HepG2 (cell line): ENCODE measurements at regions not wholly inside any gene's neighbourhood (a gene's known extent, or its start where the extent isn't known, plus 50 kb on each side); places are given as distances from the start of the nearest gene placed in this dataset.

Experiments
- CBX1 ChIP-seq: IDR thresholded peaks from one replicate; pipeline ENCODE4 v1.6.1; 2016; ENCODE audit warnings: antibody characterized with exemption, low read depth
- CREM ChIP-seq, 2 experiments: sonication (generic) in 1 of 2; formaldehyde crosslinking in 1 of 2; IDR thresholded peaks; 2 replicates each; pipeline versions ENCODE4 v1.4.0 to v1.6.1; 2016 to 2020; ENCODE audit warnings: antibody characterized with exemption in 1 of 2, mild to moderate bottlenecking in 1 of 2, missing genetic modification reagents in 1 of 2
- EHMT2 ChIP-seq: fragments of 200-600 bp; sonication (generic); IDR thresholded peaks from 2 replicates; pipeline ENCODE4 v1.7.0; 2017; ENCODE audit warnings: antibody characterized with exemption, low read depth, low read length, borderline replicate concordance
- ETV5 ChIP-seq: IDR thresholded peaks from 2 replicates; pipeline ENCODE4 v1.6.1; 2018; ENCODE audit warnings: missing biosample characterization, missing genetic modification reagents, inconsistent platforms, borderline replicate concordance
- ISL2 ChIP-seq: sonication (generic); formaldehyde crosslinking; IDR thresholded peaks from 2 replicates; pipeline ENCODE4 v1.5.0; 2020; ENCODE audit warnings: missing genetic modification reagents
- NFYB ChIP-seq: sonication (generic); formaldehyde crosslinking; IDR thresholded peaks from 2 replicates; pipeline ENCODE4 v1.4.0; 2020; ENCODE audit warnings: missing genetic modification reagents
- REPIN1 ChIP-seq: sonication (generic); formaldehyde crosslinking; IDR thresholded peaks from 2 replicates; pipeline ENCODE4 v1.8.0; 2022; ENCODE audit warnings: missing genetic modification reagents, low read depth, mild to moderate bottlenecking, borderline replicate concordance
- RXRA ChIP-seq: sonication (generic); formaldehyde crosslinking; IDR thresholded peaks from 2 replicates; pipeline ENCODE4 v1.5.1; 2020; ENCODE audit warnings: missing genetic modification reagents
- SUZ12 ChIP-seq: fragments of 150-350 bp; IDR thresholded peaks from 2 replicates; pipeline ENCODE4 v1.6.1; 2014; ENCODE audit warnings: low read depth, low read length
- ZNF12 ChIP-seq: sonication (generic); formaldehyde crosslinking; IDR thresholded peaks from 2 replicates; pipeline ENCODE4 v1.5.0; 2020; ENCODE audit warnings: missing genetic modification reagents
- ZNF607 ChIP-seq: sonication (generic); formaldehyde crosslinking; IDR thresholded peaks from 2 replicates; pipeline ENCODE4 v1.5.1; 2020; ENCODE audit warnings: missing genetic modification reagents, mild to moderate bottlenecking, borderline replicate concordance
- ZNF781 ChIP-seq: sonication (generic); formaldehyde crosslinking; IDR thresholded peaks from 2 replicates; pipeline ENCODE4 v1.5.1; 2020; ENCODE audit warnings: borderline replicate concordance, mild to moderate bottlenecking, missing genetic modification reagents; ENCODE audit errors: not compliant biosample characterization
- TF ChIP-seq, protein P1 (sequence below), 2 experiments: fragments of 450-650 bp in 1 of 2; sonication (generic) in 1 of 2; formaldehyde crosslinking in 1 of 2; IDR thresholded peaks; 2 replicates each; pipeline versions ENCODE4 v1.6.1 to v1.8.0; 2016 to 2022; ENCODE audit warnings: antibody characterized with exemption in 1 of 2, mild to moderate bottlenecking in 1 of 2, missing genetic modification reagents in 1 of 2
- TF ChIP-seq, protein P2 (sequence below): sonication (generic); formaldehyde crosslinking; IDR thresholded peaks from 2 replicates; pipeline ENCODE4 v1.5.1; 2020; ENCODE audit warnings: missing genetic modification reagents, mild to moderate bottlenecking, borderline replicate concordance

DNA sequence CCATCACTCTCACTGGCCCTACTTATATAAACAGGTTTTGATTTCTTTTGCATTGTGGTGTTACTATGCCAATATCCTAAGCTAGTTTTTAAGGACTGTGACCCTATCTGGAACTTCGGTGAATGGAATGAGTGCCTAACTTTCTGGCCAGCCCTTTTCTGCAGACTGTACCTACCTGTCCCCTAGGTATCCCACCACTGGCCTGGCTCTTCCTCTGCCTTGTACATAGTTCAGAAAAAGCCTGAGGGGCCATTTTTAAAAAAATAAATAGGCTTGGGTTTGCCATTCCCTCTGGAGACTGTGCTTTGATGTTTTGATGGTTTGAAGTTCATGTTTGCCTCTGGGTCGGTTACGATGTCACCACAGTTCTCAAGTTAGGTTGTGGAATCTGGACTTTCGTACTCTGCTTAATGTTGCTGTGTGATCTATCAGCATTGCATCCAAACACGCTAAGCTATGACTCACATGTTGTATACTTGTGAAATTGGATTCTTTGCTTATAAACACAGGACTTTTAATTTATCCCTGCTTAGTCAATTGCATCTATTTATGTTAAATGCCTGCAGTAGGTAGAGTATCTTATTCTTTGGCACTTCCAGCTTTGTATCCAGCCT is 182.0 kb downstream of the ANKRD50 start (continued):
- TF ChIP-seq ZNF607 (CRISPR knock-in tag) (no peak; the same call in 1 of the 2 replicates), ZNF12 (CRISPR knock-in tag) (peak; percentile 74; the same call in 1 of the 2 replicates), ZNF781 (CRISPR knock-in tag) (peak; percentile 55), EHMT2 (peak; percentile 89), CBX1 (no peak), ISL2 (CRISPR knock-in tag) (peak; percentile 94), ETV5 (CRISPR knock-in tag) (peak; percentile 71; the same call in 1 of the 2 replicates), NFYB (CRISPR knock-in tag) (no peak), SUZ12 (no peak), REPIN1 (CRISPR knock-in tag) (peak; percentile 88; the same call in 1 of the 2 replicates), RXRA (CRISPR knock-in tag) (no peak; the same call in 1 of the 2 replicates), CREM (IDR thresholded peaks at IDR 0.05) (peak; percentile 93), CREM (CRISPR knock-in tag; IDR thresholded peaks at IDR 0.05) (no peak)
- TF ChIP-seq, protein P1, sequence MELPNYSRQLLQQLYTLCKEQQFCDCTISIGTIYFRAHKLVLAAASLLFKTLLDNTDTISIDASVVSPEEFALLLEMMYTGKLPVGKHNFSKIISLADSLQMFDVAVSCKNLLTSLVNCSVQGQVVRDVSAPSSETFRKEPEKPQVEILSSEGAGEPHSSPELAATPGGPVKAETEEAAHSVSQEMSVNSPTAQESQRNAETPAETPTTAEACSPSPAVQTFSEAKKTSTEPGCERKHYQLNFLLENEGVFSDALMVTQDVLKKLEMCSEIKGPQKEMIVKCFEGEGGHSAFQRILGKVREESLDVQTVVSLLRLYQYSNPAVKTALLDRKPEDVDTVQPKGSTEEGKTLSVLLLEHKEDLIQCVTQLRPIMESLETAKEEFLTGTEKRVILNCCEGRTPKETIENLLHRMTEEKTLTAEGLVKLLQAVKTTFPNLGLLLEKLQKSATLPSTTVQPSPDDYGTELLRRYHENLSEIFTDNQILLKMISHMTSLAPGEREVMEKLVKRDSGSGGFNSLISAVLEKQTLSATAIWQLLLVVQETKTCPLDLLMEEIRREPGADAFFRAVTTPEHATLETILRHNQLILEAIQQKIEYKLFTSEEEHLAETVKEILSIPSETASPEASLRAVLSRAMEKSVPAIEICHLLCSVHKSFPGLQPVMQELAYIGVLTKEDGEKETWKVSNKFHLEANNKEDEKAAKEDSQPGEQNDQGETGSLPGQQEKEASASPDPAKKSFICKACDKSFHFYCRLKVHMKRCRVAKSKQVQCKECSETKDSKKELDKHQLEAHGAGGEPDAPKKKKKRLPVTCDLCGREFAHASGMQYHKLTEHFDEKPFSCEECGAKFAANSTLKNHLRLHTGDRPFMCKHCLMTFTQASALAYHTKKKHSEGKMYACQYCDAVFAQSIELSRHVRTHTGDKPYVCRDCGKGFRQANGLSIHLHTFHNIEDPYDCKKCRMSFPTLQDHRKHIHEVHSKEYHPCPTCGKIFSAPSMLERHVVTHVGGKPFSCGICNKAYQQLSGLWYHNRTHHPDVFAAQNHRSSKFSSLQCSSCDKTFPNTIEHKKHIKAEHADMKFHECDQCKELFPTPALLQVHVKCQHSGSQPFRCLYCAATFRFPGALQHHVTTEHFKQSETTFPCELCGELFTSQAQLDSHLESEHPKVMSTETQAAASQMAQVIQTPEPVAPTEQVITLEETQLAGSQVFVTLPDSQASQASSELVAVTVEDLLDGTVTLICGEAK (IDR thresholded peaks at IDR 0.05) = no peak
- TF ChIP-seq, protein P1 (CRISPR knock-in tag; IDR thresholded peaks at IDR 0.05) = no peak; the same call in 1 of the 2 replicates
- TF ChIP-seq, protein P2, sequence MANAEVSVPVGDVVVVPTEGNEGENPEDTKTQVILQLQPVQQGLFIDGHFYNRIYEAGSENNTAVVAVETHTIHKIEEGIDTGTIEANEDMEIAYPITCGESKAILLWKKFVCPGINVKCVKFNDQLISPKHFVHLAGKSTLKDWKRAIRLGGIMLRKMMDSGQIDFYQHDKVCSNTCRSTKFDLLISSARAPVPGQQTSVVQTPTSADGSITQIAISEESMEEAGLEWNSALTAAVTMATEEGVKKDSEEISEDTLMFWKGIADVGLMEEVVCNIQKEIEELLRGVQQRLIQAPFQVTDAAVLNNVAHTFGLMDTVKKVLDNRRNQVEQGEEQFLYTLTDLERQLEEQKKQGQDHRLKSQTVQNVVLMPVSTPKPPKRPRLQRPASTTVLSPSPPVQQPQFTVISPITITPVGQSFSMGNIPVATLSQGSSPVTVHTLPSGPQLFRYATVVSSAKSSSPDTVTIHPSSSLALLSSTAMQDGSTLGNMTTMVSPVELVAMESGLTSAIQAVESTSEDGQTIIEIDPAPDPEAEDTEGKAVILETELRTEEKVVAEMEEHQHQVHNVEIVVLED (CRISPR knock-in tag) = no peak
